Astrocyte (in vitro differentiated cells and primary cell): ENCODE measurements at regions not wholly inside any gene's neighbourhood (a gene's known extent, or its start where the extent isn't known, plus 50 kb on each side); places are given as distances from the start of the nearest gene placed in this dataset.

ENCODE experiments used
- DNase-seq: peaks from one replicate; pipeline ENCODE4 v3.0.0-alpha.2; 2010; ENCODE audit warnings: low read depth
- FAIRE-seq: peaks from 2 replicates; lab custom pipeline; 2011; peaks lifted over from hg19 to GRCh38; lab: Jason Lieb, UNC
- H2AFZ ChIP-seq: 2 replicates; pipeline ENCODE4 v1.6.0; 2012; ENCODE audit warnings: low read depth, low read length, inconsistent platforms
- H3K27ac ChIP-seq: 2 replicates; pipeline ENCODE4 v1.5.1; 2011; ENCODE audit warnings: low read depth, low read length, inconsistent platforms
- H3K27me3 ChIP-seq: 2 replicates; pipeline ENCODE4 v1.6.0; 2011; ENCODE audit warnings: low read length, inconsistent platforms; ENCODE audit not compliant: insufficient read depth
- H3K36me3 ChIP-seq: 2 replicates; pipeline ENCODE4 v1.5.1; 2011; ENCODE audit warnings: low read length, inconsistent platforms; ENCODE audit not compliant: insufficient read depth
- H3K4me1 ChIP-seq: 2 replicates; pipeline ENCODE4 v1.5.1; 2011; ENCODE audit warnings: low read length, inconsistent platforms; ENCODE audit not compliant: insufficient read depth
- H3K4me2 ChIP-seq: 2 replicates; pipeline ENCODE4 v1.6.0; 2012; ENCODE audit warnings: low read length, inconsistent platforms
- H3K4me3 ChIP-seq: 2 replicates; pipeline ENCODE4 v1.5.1; 2011; ENCODE audit warnings: low read depth, mild to moderate bottlenecking, low read length, inconsistent platforms; ENCODE audit not compliant: insufficient read depth
- H3K79me2 ChIP-seq: 2 replicates; pipeline ENCODE4 v1.6.0; 2012; ENCODE audit warnings: mild to moderate bottlenecking, low read length, inconsistent platforms; ENCODE audit not compliant: insufficient read depth
- H3K9ac ChIP-seq: 2 replicates; pipeline ENCODE4 v1.6.0; 2012; ENCODE audit warnings: mild to moderate bottlenecking, low read length, inconsistent platforms
- H3K9me3 ChIP-seq: 2 replicates; pipeline ENCODE4 v1.5.1; 2012; ENCODE audit warnings: low read depth, mild to moderate bottlenecking, low read length, inconsistent platforms; ENCODE audit not compliant: insufficient read depth
- H4K20me1 ChIP-seq: 2 replicates; pipeline ENCODE4 v1.6.0; 2012; ENCODE audit warnings: low read length, inconsistent platforms; ENCODE audit not compliant: insufficient read depth
- H3K27ac Mint-ChIP-seq: one replicate; pipeline ENCODE4 v1.8.0; 2021; ENCODE audit warnings: mild to moderate bottlenecking, mixed read lengths; ENCODE audit not compliant: unreplicated experiment
- H3K27me3 Mint-ChIP-seq: one replicate; pipeline ENCODE4 v1.8.0; 2021; ENCODE audit warnings: low read depth, mixed read lengths; ENCODE audit not compliant: unreplicated experiment
- H3K36me3 Mint-ChIP-seq: one replicate; pipeline ENCODE4 v1.8.0; 2021; ENCODE audit warnings: low read depth, mixed read lengths; ENCODE audit not compliant: unreplicated experiment
- H3K4me1 Mint-ChIP-seq: one replicate; pipeline ENCODE4 v1.8.0; 2021; ENCODE audit warnings: low read depth, mixed read lengths; ENCODE audit not compliant: unreplicated experiment
- H3K4me3 Mint-ChIP-seq: one replicate; pipeline ENCODE4 v1.8.0; 2021; ENCODE audit warnings: mild to moderate bottlenecking, moderate library complexity, mixed read lengths; ENCODE audit not compliant: unreplicated experiment
- H3K9me3 Mint-ChIP-seq: one replicate; pipeline ENCODE4 v1.8.0; 2021; ENCODE audit warnings: mild to moderate bottlenecking, mixed read lengths; ENCODE audit not compliant: unreplicated experiment
- EZH2 ChIP-seq: IDR thresholded peaks from 2 replicates; pipeline ENCODE4 v1.6.1; 2012; ENCODE audit warnings: mild to moderate bottlenecking, low read length, inconsistent platforms; ENCODE audit not compliant: insufficient read depth
- TF ChIP-seq, protein P1 (sequence below): IDR thresholded peaks from 2 replicates; pipeline ENCODE4 v1.5.1; 2011; ENCODE audit warnings: low read depth, mild to moderate bottlenecking, inconsistent platforms, low read length, moderate library complexity; ENCODE audit not compliant: insufficient read depth

DNA sequence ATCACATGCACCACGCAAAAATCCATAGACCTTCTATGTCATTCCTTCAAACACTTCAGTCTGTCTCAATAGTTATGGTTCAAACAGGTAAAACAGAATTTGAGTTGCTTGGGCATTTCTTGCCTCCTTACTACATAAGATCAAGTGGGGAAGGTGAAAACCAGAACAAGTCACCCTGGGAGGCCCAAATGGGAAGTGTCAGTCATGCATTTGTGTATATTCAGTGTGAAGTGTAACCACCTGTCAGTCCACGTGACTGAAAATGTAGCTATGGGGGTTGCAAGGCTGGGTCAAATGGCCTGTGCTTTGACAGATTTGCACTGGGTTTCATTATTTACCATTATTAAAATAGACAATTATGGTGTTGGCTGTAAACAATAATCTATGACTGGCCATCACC is 176.6 kb upstream of the VIPR2 start:
- no peaks in the 10 kb centered on the region for H3K79me2 ChIP-seq
- H4K20me1 ChIP-seq = no peaks in the 10 kb centered on the region
- no peaks in the 10 kb centered on the region for H3K27me3 Mint-ChIP-seq
- H3K4me3 ChIP-seq = no peak overlapping the region
- no peaks in the 10 kb centered on the region for H3K4me1 ChIP-seq
- H3K36me3 Mint-ChIP-seq = no peaks in the 10 kb centered on the region
- no peaks in the 10 kb centered on the region for H3K36me3 ChIP-seq
- H3K27ac Mint-ChIP-seq = no peak overlapping the region
- H3K4me3 Mint-ChIP-seq = no peak overlapping the region
- no peak overlapping the region for H2AFZ ChIP-seq
- FAIRE-seq (no peak), DNase-seq (no peak)
- H3K9me3 ChIP-seq = no peaks in the 10 kb centered on the region
- H3K27ac ChIP-seq = no peak overlapping the region
- no peak for TF ChIP-seq EZH2
- TF ChIP-seq, protein P1, sequence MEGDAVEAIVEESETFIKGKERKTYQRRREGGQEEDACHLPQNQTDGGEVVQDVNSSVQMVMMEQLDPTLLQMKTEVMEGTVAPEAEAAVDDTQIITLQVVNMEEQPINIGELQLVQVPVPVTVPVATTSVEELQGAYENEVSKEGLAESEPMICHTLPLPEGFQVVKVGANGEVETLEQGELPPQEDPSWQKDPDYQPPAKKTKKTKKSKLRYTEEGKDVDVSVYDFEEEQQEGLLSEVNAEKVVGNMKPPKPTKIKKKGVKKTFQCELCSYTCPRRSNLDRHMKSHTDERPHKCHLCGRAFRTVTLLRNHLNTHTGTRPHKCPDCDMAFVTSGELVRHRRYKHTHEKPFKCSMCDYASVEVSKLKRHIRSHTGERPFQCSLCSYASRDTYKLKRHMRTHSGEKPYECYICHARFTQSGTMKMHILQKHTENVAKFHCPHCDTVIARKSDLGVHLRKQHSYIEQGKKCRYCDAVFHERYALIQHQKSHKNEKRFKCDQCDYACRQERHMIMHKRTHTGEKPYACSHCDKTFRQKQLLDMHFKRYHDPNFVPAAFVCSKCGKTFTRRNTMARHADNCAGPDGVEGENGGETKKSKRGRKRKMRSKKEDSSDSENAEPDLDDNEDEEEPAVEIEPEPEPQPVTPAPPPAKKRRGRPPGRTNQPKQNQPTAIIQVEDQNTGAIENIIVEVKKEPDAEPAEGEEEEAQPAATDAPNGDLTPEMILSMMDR = no peak
- peaks cover 7% of the 10 kb centered on the region for H3K9me3 Mint-ChIP-seq
- H3K4me2 ChIP-seq = no peak overlapping the region
- no peak overlapping the region for H3K9ac ChIP-seq
- H3K27me3 ChIP-seq = no peaks in the 10 kb centered on the region
- H3K4me1 Mint-ChIP-seq = no peaks in the 10 kb centered on the region

DNA sequence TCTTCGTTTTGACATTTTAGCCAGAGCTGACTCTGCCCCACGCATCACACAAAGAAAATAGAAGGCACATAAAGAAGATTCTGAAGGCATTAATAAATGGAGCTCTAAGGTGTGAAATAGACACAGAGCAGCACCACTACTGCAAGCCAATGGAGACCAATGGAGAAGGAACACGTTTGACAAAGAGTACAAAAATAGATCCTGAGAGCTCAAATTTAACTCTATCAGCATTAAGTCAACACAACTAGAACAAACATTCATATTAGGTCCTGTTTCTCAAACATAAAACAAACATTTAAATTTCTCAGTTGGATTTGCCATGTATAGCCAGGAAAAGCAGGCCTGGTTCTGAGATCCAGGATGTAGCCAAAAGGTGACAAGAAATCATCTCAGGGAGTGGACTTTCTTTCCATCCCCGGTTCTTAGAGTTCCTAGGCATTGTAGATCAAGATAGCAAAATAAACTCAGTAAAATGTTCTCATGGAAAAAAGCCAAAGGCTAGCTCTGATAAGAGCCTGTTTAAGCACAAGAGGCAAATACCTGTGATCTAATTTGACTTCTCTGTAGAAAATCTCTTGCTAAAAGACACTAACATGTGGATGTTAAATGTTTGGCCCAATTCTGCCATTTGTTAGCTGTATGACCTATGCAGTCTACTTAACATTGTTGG is 174.2 kb upstream of the VIPR2 start:
- H3K36me3 Mint-ChIP-seq = no peaks in the 10 kb centered on the region
- no peak overlapping the region for H3K4me3 Mint-ChIP-seq
- Histone ChIP-seq H3K4me2 (no peak overlapping the region), H3K27ac (no peak overlapping the region), H4K20me1 (no peaks in the 10 kb centered on the region), H3K4me1 (no peaks in the 10 kb centered on the region), H2AFZ (no peak overlapping the region), H3K9ac (no peak overlapping the region), H3K4me3 (no peak overlapping the region), H3K79me2 (no peaks in the 10 kb centered on the region), H3K9me3 (no peaks in the 10 kb centered on the region), H3K36me3 (no peaks in the 10 kb centered on the region), H3K27me3 (no peaks in the 10 kb centered on the region)
- FAIRE-seq (no peak), DNase-seq (no peak)
- H3K4me1 Mint-ChIP-seq = no peaks in the 10 kb centered on the region
- H3K27me3 Mint-ChIP-seq = no peaks in the 10 kb centered on the region
- no peak for TF ChIP-seq EZH2
- TF ChIP-seq, protein P1 = no peak
- no peak overlapping the region for H3K27ac Mint-ChIP-seq
- H3K9me3 Mint-ChIP-seq = peaks cover 4% of the 10 kb centered on the region

DNA sequence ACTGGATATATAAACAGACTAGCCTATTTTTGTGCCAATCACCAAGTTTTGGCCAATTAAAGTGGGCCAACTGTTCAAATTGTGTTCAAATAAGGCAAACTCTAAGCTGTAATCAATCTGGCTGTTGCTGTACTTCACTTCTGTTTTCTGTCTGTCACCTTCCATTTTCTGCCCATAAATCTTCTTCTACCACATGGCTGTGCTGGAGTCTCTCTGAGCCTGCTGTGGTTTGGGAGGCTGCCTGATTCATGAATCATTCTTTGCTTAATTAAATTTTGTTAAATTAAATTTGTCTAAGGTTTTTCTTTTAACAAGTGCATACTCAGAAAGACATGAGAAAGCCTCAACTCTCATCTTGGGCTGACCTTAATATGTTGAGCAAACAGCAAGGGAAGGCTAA is 172.6 kb upstream of the VIPR2 start:
- Mint-ChIP-seq H3K27ac (no peak overlapping the region), H3K4me1 (no peaks in the 10 kb centered on the region), H3K36me3 (no peaks in the 10 kb centered on the region), H3K4me3 (no peak overlapping the region), H3K9me3 (peaks cover 4% of the 10 kb centered on the region), H3K27me3 (no peaks in the 10 kb centered on the region)
- no peak overlapping the region for H3K4me2 ChIP-seq
- H3K9ac ChIP-seq = no peak overlapping the region
- no peak overlapping the region for H3K27ac ChIP-seq
- no peaks in the 10 kb centered on the region for H4K20me1 ChIP-seq
- H2AFZ ChIP-seq = no peak overlapping the region
- FAIRE-seq (no peak), DNase-seq (no peak)
- no peaks in the 10 kb centered on the region for H3K4me1 ChIP-seq
- H3K27me3 ChIP-seq = no peaks in the 10 kb centered on the region
- no peaks in the 10 kb centered on the region for H3K36me3 ChIP-seq
- no peaks in the 10 kb centered on the region for H3K9me3 ChIP-seq
- TF ChIP-seq, protein P1 = no peak
- no peak for TF ChIP-seq EZH2
- no peak overlapping the region for H3K4me3 ChIP-seq
- H3K79me2 ChIP-seq = no peaks in the 10 kb centered on the region
